PC-3 (cell line): ENCODE measurements at regions not wholly inside any gene's neighbourhood (a gene's known extent, or its start where the extent isn't known, plus 50 kb on each side); places are given as distances from the start of the nearest gene placed in this dataset.

Experiments used
- ATAC-seq: fragments of 200-7000 bp; cut with Tn5 transposase; 2 replicates; pipeline ENCODE4 v1.9.1; 2020; ENCODE audit warnings: mild to moderate bottlenecking, moderate library complexity
- BruUV-seq: library from RNA; stranded (reverse); fragments of 400-500 nt; replicated peaks from 2 replicates; lab custom pipeline; 2021; lab: Mats Ljungman, UMichigan
- CTCF ChIA-PET: fragments of 300-600 bp; sonication (Branson Sonifier 250); formaldehyde crosslinking; loops from one replicate; lab custom pipeline; 2022; ENCODE audit warnings: antibody characterized with exemption; lab: Charles Lee
- POLR2A ChIA-PET: fragments of 300-600 bp; sonication (Branson Sonifier 250); formaldehyde crosslinking; loops from one replicate; lab custom pipeline; 2022; ENCODE audit warnings: antibody characterized with exemption; ENCODE audit not compliant: unreplicated experiment; lab: Charles Lee
- DNase-seq: peaks from one replicate; pipeline ENCODE4 v3.0.0-alpha.2; 2015
- H2AFZ ChIP-seq: fragments of 300-600 bp; sonication (generic); 2 replicates; pipeline ENCODE4 v1.6.0; 2016; ENCODE audit warnings: antibody characterized with exemption, low read length
- H3F3A ChIP-seq: fragments of 300-600 bp; sonication (generic); one replicate; pipeline ENCODE4 v1.6.0; 2017; ENCODE audit warnings: antibody characterized with exemption, low read length, control low read depth, mild to moderate bottlenecking; ENCODE audit not compliant: unreplicated experiment
- H3K27ac ChIP-seq: fragments of 300-600 bp; sonication (generic); 2 replicates; pipeline ENCODE4 v1.5.1; 2016; ENCODE audit warnings: mild to moderate bottlenecking, low read length
- H3K27me3 ChIP-seq: fragments of 300-600 bp; sonication (generic); 2 replicates; pipeline ENCODE4 v1.6.1; 2016; ENCODE audit warnings: low read length, mixed read lengths
- H3K36me3 ChIP-seq: fragments of 300-600 bp; sonication (generic); 2 replicates; pipeline ENCODE4 v1.6.1; 2016; ENCODE audit warnings: low read depth, mixed run types, low read length, mixed read lengths
- H3K4me1 ChIP-seq: fragments of 300-600 bp; sonication (generic); 2 replicates; pipeline ENCODE4 v1.5.1; 2016; ENCODE audit warnings: low read length; ENCODE audit not compliant: insufficient read depth
- H3K4me2 ChIP-seq: fragments of 300-600 bp; sonication (generic); 2 replicates; pipeline ENCODE4 v1.6.0; 2016; ENCODE audit warnings: low read length
- H3K4me3 ChIP-seq: fragments of 300-600 bp; sonication (generic); 2 replicates; pipeline ENCODE4 v1.5.1; 2016; ENCODE audit warnings: mild to moderate bottlenecking, low read length, mixed read lengths
- H3K79me2 ChIP-seq: fragments of 300-600 bp; sonication (generic); 2 replicates; pipeline ENCODE4 v1.6.1; 2017; ENCODE audit warnings: low read length, mixed read lengths
- H3K9ac ChIP-seq: fragments of 300-600 bp; sonication (generic); 2 replicates; pipeline ENCODE4 v1.6.0; 2016; ENCODE audit warnings: mild to moderate bottlenecking, low read length
- H3K9me2 ChIP-seq: fragments of 300-600 bp; sonication (generic); replicated peaks from 2 replicates; pipeline ENCODE4 v1.6.1; 2016; ENCODE audit warnings: mixed run types, low read length, mixed read lengths
- H3K9me3 ChIP-seq: fragments of 300-600 bp; sonication (generic); 2 replicates; pipeline ENCODE4 v1.6.1; 2016; ENCODE audit warnings: low read length, mixed read lengths
- H4K20me1 ChIP-seq: fragments of 300-600 bp; sonication (generic); 2 replicates; pipeline ENCODE4 v1.6.1; 2016; ENCODE audit warnings: low read length, mixed read lengths
- CTCF ChIP-seq: fragments of 300-600 bp; sonication (generic); conservative IDR thresholded peaks from 2 replicates; pipeline ENCODE4 v1.5.1; 2017; ENCODE audit warnings: antibody characterized with exemption, low read depth, mild to moderate bottlenecking, low read length
- EZH2 ChIP-seq: fragments of 300-600 bp; sonication (generic); IDR thresholded peaks from one replicate; pipeline ENCODE4 v1.6.1; 2017; ENCODE audit warnings: antibody characterized with exemption, mild to moderate bottlenecking, low read length; ENCODE audit not compliant: unreplicated experiment
- EZH2phosphoT487 ChIP-seq: fragments of 300-600 bp; sonication (generic); IDR thresholded peaks from 2 replicates; pipeline ENCODE4 v1.6.1; 2018; ENCODE audit warnings: mild to moderate bottlenecking, antibody characterized with exemption, low read length, borderline replicate concordance
- intact Hi-C: fragments of 100-400 bp; cut with micrococcal nuclease; formaldehyde crosslinking; loops from 2 replicates; pipeline ENCODE4 v1.9.0; 2023

- H3K9me3 ChIP-seq: 0 out of 2 replicates have a peak, but pooled peaks cover 3% of the 10 kb centered on the region
- no peak for ATAC-seq
- no peaks in the 10 kb centered on the region; the same call in 1 of the 2 replicates for H3K27me3 ChIP-seq
- TF ChIP-seq CTCF (no peak), EZH2 (no peak), EZH2phosphoT487 (no peak)
- H3K79me2 ChIP-seq: no peaks in the 10 kb centered on the region
- no peaks in the 10 kb centered on the region for H3F3A ChIP-seq
- CTCF ChIA-PET: no interaction called here
- H2AFZ ChIP-seq: no peak overlapping the region
- H3K9ac ChIP-seq: no peak overlapping the region
- H4K20me1 ChIP-seq: no peaks in the 10 kb centered on the region
- H3K36me3 ChIP-seq: no peaks in the 10 kb centered on the region
- H3K4me2 ChIP-seq: no peak overlapping the region
- intact Hi-C loops: no loop called here
- DNase-seq: no peak
- H3K9me2 ChIP-seq: no peaks in the 10 kb centered on the region
- no TSS peak for BruUV-seq
- H3K27ac ChIP-seq: no peak overlapping the region
- no peaks in the 10 kb centered on the region for H3K4me1 ChIP-seq
- H3K4me3 ChIP-seq: no peak overlapping the region
- POLR2A ChIA-PET: no interaction called here
These were observed 214.0 kb upstream of the RARB start for GRCh38 chr3:25214034-25214433.

GRCh38 chr3:25218362-25218761 is 209.7 kb upstream of the RARB start:
- H3K4me2 ChIP-seq: no peak overlapping the region
- POLR2A ChIA-PET: interaction anchor here (0.7 kb wide), 1 partner anchor 636 kb away, joined by 3 read pairs; no protein-coding TSS in a partner anchor
- H3K9me2 ChIP-seq: no peaks in the 10 kb centered on the region
- no peaks in the 10 kb centered on the region for H3K4me1 ChIP-seq
- no peaks in the 10 kb centered on the region for H4K20me1 ChIP-seq
- no peaks in the 10 kb centered on the region; the same call in 1 of the 2 replicates for H3K27me3 ChIP-seq
- no peak overlapping the region for H3K9ac ChIP-seq
- H3K4me3 ChIP-seq: no peak overlapping the region
- intact Hi-C loops: no loop called here
- no peak for ATAC-seq
- TF ChIP-seq CTCF (no peak), EZH2 (no peak), EZH2phosphoT487 (no peak)
- H3K79me2 ChIP-seq: no peaks in the 10 kb centered on the region
- H3F3A ChIP-seq: no peaks in the 10 kb centered on the region
- BruUV-seq: no TSS peak
- no peaks in the 10 kb centered on the region for H3K9me3 ChIP-seq
- no peak overlapping the region for H3K27ac ChIP-seq
- H3K36me3 ChIP-seq: no peaks in the 10 kb centered on the region
- H2AFZ ChIP-seq: no peak overlapping the region
- CTCF ChIA-PET: no interaction called here
- DNase-seq: no peak

- Histone ChIP-seq H3K9me2 (no peaks in the 10 kb centered on the region), H4K20me1 (no peaks in the 10 kb centered on the region), H3K9ac (no peak overlapping the region), H3F3A (no peaks in the 10 kb centered on the region), H2AFZ (no peak overlapping the region), H3K27ac (no peak overlapping the region), H3K4me2 (no peak overlapping the region), H3K79me2 (no peaks in the 10 kb centered on the region), H3K9me3 (0 out of 2 replicates have a peak, but pooled peaks cover 4% of the 10 kb centered on the region), H3K36me3 (no peaks in the 10 kb centered on the region), H3K4me1 (no peaks in the 10 kb centered on the region), H3K27me3 (no peaks in the 10 kb centered on the region), H3K4me3 (no peak overlapping the region)
- ChIA-PET CTCF (no interaction called here), POLR2A (no interaction called here)
- BruUV-seq: no TSS peak
- DNase-seq (no peak), ATAC-seq (no peak)
- intact Hi-C loops: no loop called here
- TF ChIP-seq EZH2phosphoT487 (no peak), EZH2 (no peak), CTCF (no peak)
These were observed 201.3 kb upstream of the RARB start for GRCh38 chr3:25226747-25227146.
